SW480 (cell line): ENCODE measurements at regions not wholly inside any gene's neighbourhood (a gene's known extent, or its start where the extent isn't known, plus 50 kb on each side); places are given as distances from the start of the nearest gene placed in this dataset.
"Not testable (repeated sequence)": the region's sequence is repeated elsewhere in the genome, so short reads cannot be mapped to it uniquely, and the experiment has no call there.

Experiments
- DNase-seq: peaks from one replicate; pipeline ENCODE4 v3.0.0-alpha.2; 2016; ENCODE audit warnings: low spot score

- DNase-seq: no peak
Observed at GRCh38 chr6:137655291-137655690, 161.1 kb upstream of the OLIG3 start.

GRCh38 chr6:137656735-137657134, 162.5 kb upstream of the OLIG3 start:
- no peak for DNase-seq

GRCh38 chr6:137657351-137657911, 163.2 kb upstream of the OLIG3 start:
- DNase-seq: no peak

- DNase-seq: no peak
Observed at GRCh38 chr6:137658287-137658686, 164.1 kb upstream of the OLIG3 start.

- DNase-seq: peak; percentile 3
Observed at GRCh38 chr6:137659871-137660270, 165.7 kb upstream of the OLIG3 start.

- DNase-seq: no peak
Observed at GRCh38 chr6:137660296-137660731, 166.1 kb upstream of the OLIG3 start.

GRCh38 chr6:137661601-137662000, 167.4 kb upstream of the OLIG3 start:
- peak; percentile 27 for DNase-seq

- DNase-seq: no peak
Observed at GRCh38 chr6:137664183-137664582, 170.0 kb upstream of the OLIG3 start.

GRCh38 chr6:137665342-137665934, 171.2 kb upstream of the OLIG3 start:
- DNase-seq: no peak

- no peak for DNase-seq
Observed at GRCh38 chr6:137666202-137666774, 172.1 kb upstream of the OLIG3 start.

GRCh38 chr6:137673603-137674002, 179.4 kb upstream of the OLIG3 start:
- no peak for DNase-seq

- no peak for DNase-seq
Observed at GRCh38 chr6:137676888-137677287, 182.7 kb upstream of the OLIG3 start.

- no peak for DNase-seq
Observed at GRCh38 chr6:137677709-137678108, 183.5 kb upstream of the OLIG3 start.

GRCh38 chr6:137678451-137678850, 184.3 kb upstream of the OLIG3 start:
- DNase-seq: no peak

- DNase-seq: no peak
Observed at GRCh38 chr6:137680705-137681346, 186.2 kb upstream of the TNFAIP3 start.

- no peak for DNase-seq
Observed at GRCh38 chr6:137681445-137682009, 185.5 kb upstream of the TNFAIP3 start.

- DNase-seq: not testable (repeated sequence)
Observed at GRCh38 chr6:137682658-137683057, 184.4 kb upstream of the TNFAIP3 start.

- no peak for DNase-seq
Observed at GRCh38 chr6:137683916-137684315, 183.1 kb upstream of the TNFAIP3 start.

GRCh38 chr6:137685798-137686375, 181.2 kb upstream of the TNFAIP3 start:
- no peak for DNase-seq

GRCh38 chr6:137687818-137688217, 179.2 kb upstream of the TNFAIP3 start:
- no peak for DNase-seq

GRCh38 chr6:137688230-137688971, 178.7 kb upstream of the TNFAIP3 start:
- no peak for DNase-seq

GRCh38 chr6:137689377-137689776, 177.7 kb upstream of the TNFAIP3 start:
- no peak for DNase-seq
